Vagina (tissue), 2 donors: ENCODE measurements at regions not wholly inside any gene's neighbourhood (a gene's known extent, or its start where the extent isn't known, plus 50 kb on each side); places are given as distances from the start of the nearest gene placed in this dataset.

ENCODE experiments used
- DNase-seq, 2 donors: peaks; one replicate each; pipeline ENCODE4 v3.0.0-alpha.2; 2017; ENCODE audit errors: extremely low spot score in 2 of 2
- H3K27ac ChIP-seq: fragments of 200-600 bp; sonication (generic); one replicate; pipeline ENCODE4 v1.5.1; 2019
- H3K27me3 ChIP-seq: fragments of 200-600 bp; sonication (generic); one replicate; pipeline ENCODE4 v1.5.1; 2019
- H3K36me3 ChIP-seq, 2 donors: fragments of 200-600 bp; sonication (generic); one replicate each; pipeline ENCODE4 v1.5.1; 2017 to 2019
- H3K4me1 ChIP-seq: fragments of 200-600 bp; sonication (generic); one replicate; pipeline ENCODE4 v1.5.1; 2019
- H3K4me3 ChIP-seq, 2 donors: fragments of 200-600 bp; sonication (generic); 1 replicate in 1 of 2; 2 replicates in 1 of 2; pipeline ENCODE4 v1.5.1; 2016 to 2019
- H3K9me3 ChIP-seq: fragments of 200-600 bp; sonication (generic); one replicate; pipeline ENCODE4 v1.5.1; 2019
- CTCF ChIP-seq, 3 experiments: fragments of 450-650 bp in 2 of 3; fragments of 200-600 bp in 1 of 3; sonication (generic) in 1 of 3; IDR thresholded peaks; one replicate each; pipeline ENCODE4 v1.5.1; 2017 to 2019; ENCODE audit warnings: antibody characterized with exemption in 3 of 3, mild to moderate bottlenecking in 2 of 3, moderate library complexity in 2 of 3
- POLR2A ChIP-seq, 2 donors: fragments of 450-650 bp; IDR thresholded peaks; one replicate each; pipeline ENCODE4 v1.6.1; 2017; ENCODE audit warnings: antibody characterized with exemption in 2 of 2, mild to moderate bottlenecking in 2 of 2, moderate library complexity in 2 of 2
- POLR2AphosphoS5 ChIP-seq, 2 donors: sonication (generic); formaldehyde crosslinking; IDR thresholded peaks; one replicate each; pipeline ENCODE4 v1.9.0; 2017; ENCODE audit warnings: antibody characterized with exemption in 2 of 2, mild to moderate bottlenecking in 2 of 2, low read depth in 1 of 2; ENCODE audit not compliant: insufficient read depth in 1 of 2
- intact Hi-C: fragments of 100-400 bp; cut with DNase I; formaldehyde crosslinking; loops from one replicate; pipeline ENCODE4 v1.15.1; 2023

DNA sequence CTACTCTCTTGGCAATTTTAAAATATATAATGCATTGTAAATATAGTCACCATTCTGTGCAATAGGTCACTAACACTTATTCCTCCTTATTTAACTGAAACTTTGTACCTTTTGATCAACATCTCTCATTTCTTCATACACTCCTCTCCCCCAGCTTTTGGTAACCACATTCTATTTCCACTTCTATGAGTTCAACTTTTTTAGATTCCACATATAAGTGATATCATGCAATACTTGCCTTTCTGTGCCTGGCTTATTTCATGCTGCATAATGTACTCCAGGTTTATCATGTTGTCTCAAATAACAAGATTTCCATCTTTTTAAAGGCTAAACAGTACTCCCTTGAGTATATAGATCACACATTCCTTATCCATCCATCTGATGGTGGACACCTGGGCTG lies 188.8 kb downstream of the NXNL2 start:
- no peak overlapping the region for H3K4me3 ChIP-seq
- DNase-seq: no peak
- intact Hi-C loops: no loop called here
- TF ChIP-seq CTCF (IDR thresholded peaks at IDR 0.05) (no peak), POLR2A (IDR thresholded peaks at IDR 0.05) (no peak), POLR2AphosphoS5 (IDR thresholded peaks at IDR 0.05; ENCODE audit: insufficient read depth in 1 of 2, low read depth in 1 of 2) (no peak)
- no peaks in the 10 kb centered on the region for H3K27me3 ChIP-seq
- H3K27ac ChIP-seq: no peak overlapping the region
- H3K9me3 ChIP-seq: no peaks in the 10 kb centered on the region
- H3K36me3 ChIP-seq: no peaks in the 10 kb centered on the region
- H3K4me1 ChIP-seq: no peaks in the 10 kb centered on the region

- Histone ChIP-seq H3K4me1 (no peaks in the 10 kb centered on the region), H3K27me3 (no peaks in the 10 kb centered on the region), H3K4me3 (no peak overlapping the region), H3K36me3 (no peaks in the 10 kb centered on the region), H3K27ac (no peak overlapping the region), H3K9me3 (no peaks in the 10 kb centered on the region)
- intact Hi-C loops: no loop called here
- TF ChIP-seq CTCF (IDR thresholded peaks at IDR 0.05) (no peak), POLR2A (IDR thresholded peaks at IDR 0.05) (no peak), POLR2AphosphoS5 (IDR thresholded peaks at IDR 0.05; ENCODE audit: insufficient read depth in 1 of 2, low read depth in 1 of 2) (no peak)
- DNase-seq: no peak
Measured at GRCh38 chr9:88724331-88724730, 189.4 kb downstream of the NXNL2 start.

- Histone ChIP-seq H3K4me3 (no peak overlapping the region), H3K27me3 (no peaks in the 10 kb centered on the region), H3K36me3 (no peaks in the 10 kb centered on the region), H3K27ac (no peak overlapping the region), H3K9me3 (no peaks in the 10 kb centered on the region), H3K4me1 (no peaks in the 10 kb centered on the region)
- DNase-seq: no peak
- TF ChIP-seq POLR2AphosphoS5 (IDR thresholded peaks at IDR 0.05; ENCODE audit: insufficient read depth in 1 of 2, low read depth in 1 of 2) (no peak), CTCF (IDR thresholded peaks at IDR 0.05) (no peak), POLR2A (IDR thresholded peaks at IDR 0.05) (no peak)
- intact Hi-C loops: no loop called here
Measured at GRCh38 chr9:88725300-88726019, 190.5 kb downstream of the NXNL2 start.

GRCh38 chr9:88726803-88727202 lies 191.8 kb downstream of the NXNL2 start:
- no peak for DNase-seq
- Histone ChIP-seq H3K4me3 (no peak overlapping the region), H3K9me3 (no peaks in the 10 kb centered on the region), H3K4me1 (peaks cover 3% of the 10 kb centered on the region), H3K27me3 (no peaks in the 10 kb centered on the region), H3K27ac (no peak overlapping the region), H3K36me3 (no peaks in the 10 kb centered on the region)
- intact Hi-C loops: no loop called here
- TF ChIP-seq POLR2AphosphoS5 (IDR thresholded peaks at IDR 0.05; ENCODE audit: insufficient read depth in 1 of 2, low read depth in 1 of 2) (no peak), CTCF (IDR thresholded peaks at IDR 0.05) (no peak), POLR2A (IDR thresholded peaks at IDR 0.05) (no peak)

GRCh38 chr9:88730780-88731179 lies 195.8 kb downstream of the NXNL2 start:
- DNase-seq: no peak

More at GRCh38 chr9:88730780-88731179, 195.8 kb downstream of the NXNL2 start:
- Histone ChIP-seq H3K4me1 (peaks cover 25% of the 10 kb centered on the region), H3K4me3 (no peak overlapping the region), H3K27ac (no peak overlapping the region), H3K36me3 (no peaks in the 10 kb centered on the region), H3K9me3 (no peaks in the 10 kb centered on the region), H3K27me3 (no peaks in the 10 kb centered on the region)
- intact Hi-C loops: no loop called here
- TF ChIP-seq CTCF (IDR thresholded peaks at IDR 0.05) (no peak), POLR2A (IDR thresholded peaks at IDR 0.05) (no peak)
